ENCODE measurements at regions not wholly inside any gene's neighbourhood (a gene's known extent, or its start where the extent isn't known, plus 50 kb on each side); places are given as distances from the start of the nearest gene placed in this dataset.

GRCh38 chr21:27740084-27740483, 773.2 kb upstream of the ADAMTS5 start:
- no peak for DNase-seq (ENCODE audit: extremely low spot score in 2 of 2)
- TF ChIP-seq POLR2AphosphoS5 (IDR thresholded peaks at IDR 0.05; ENCODE audit: insufficient read depth in 1 of 2, low read depth in 1 of 2), result no peak
- TF ChIP-seq CTCF (IDR thresholded peaks at IDR 0.05), result no peak
- no peak for TF ChIP-seq POLR2A (IDR thresholded peaks at IDR 0.05)
- no peak overlapping the region for H3K4me3 ChIP-seq
- H3K36me3 ChIP-seq, result no peaks in the 10 kb centered on the region
- H3K4me1 ChIP-seq, result no peaks in the 10 kb centered on the region
- no peak overlapping the region for H3K27ac ChIP-seq
- H3K9me3 ChIP-seq, result no peaks in the 10 kb centered on the region
- no peaks in the 10 kb centered on the region for H3K27me3 ChIP-seq
- intact Hi-C loops (cut with DNase I), result no loop called here

- intact Hi-C loops (cut with DNase I), result no loop called here
- H3K4me3 ChIP-seq, result no peak overlapping the region
- no peaks in the 10 kb centered on the region for H3K36me3 ChIP-seq
- no peaks in the 10 kb centered on the region for H3K9me3 ChIP-seq
- no peaks in the 10 kb centered on the region for H3K4me1 ChIP-seq
- H3K27ac ChIP-seq, result no peak overlapping the region
- TF ChIP-seq CTCF (IDR thresholded peaks at IDR 0.05) (no peak), POLR2A (IDR thresholded peaks at IDR 0.05) (no peak), POLR2AphosphoS5 (IDR thresholded peaks at IDR 0.05; ENCODE audit: insufficient read depth in 1 of 2, low read depth in 1 of 2) (no peak)
- H3K27me3 ChIP-seq, result no peaks in the 10 kb centered on the region
- no peak for DNase-seq (ENCODE audit: extremely low spot score in 2 of 2)
These were observed 772.3 kb upstream of the ADAMTS5 start for GRCh38 chr21:27739187-27739586.

GRCh38 chr21:27735699-27736098, 768.8 kb upstream of the ADAMTS5 start:
- TF ChIP-seq CTCF (IDR thresholded peaks at IDR 0.05) (no peak), POLR2AphosphoS5 (IDR thresholded peaks at IDR 0.05; ENCODE audit: insufficient read depth in 1 of 2, low read depth in 1 of 2) (no peak), POLR2A (IDR thresholded peaks at IDR 0.05) (no peak)
- Histone ChIP-seq H3K4me1 (no peaks in the 10 kb centered on the region), H3K27ac (no peak overlapping the region), H3K4me3 (no peak overlapping the region), H3K9me3 (no peaks in the 10 kb centered on the region), H3K36me3 (no peaks in the 10 kb centered on the region), H3K27me3 (no peaks in the 10 kb centered on the region)
- DNase-seq (ENCODE audit: extremely low spot score in 2 of 2), result no peak
- intact Hi-C loops (cut with DNase I), result no loop called here

- DNase-seq (ENCODE audit: extremely low spot score in 2 of 2), result no peak
- no peaks in the 10 kb centered on the region for H3K36me3 ChIP-seq
- no peak overlapping the region for H3K27ac ChIP-seq
- intact Hi-C loops (cut with DNase I), result no loop called here
- no peaks in the 10 kb centered on the region for H3K27me3 ChIP-seq
- no peak overlapping the region for H3K4me3 ChIP-seq
- no peaks in the 10 kb centered on the region for H3K4me1 ChIP-seq
- TF ChIP-seq CTCF (IDR thresholded peaks at IDR 0.05) (no peak), POLR2AphosphoS5 (IDR thresholded peaks at IDR 0.05; ENCODE audit: insufficient read depth in 1 of 2, low read depth in 1 of 2) (no peak), POLR2A (IDR thresholded peaks at IDR 0.05) (no peak)
- no peaks in the 10 kb centered on the region for H3K9me3 ChIP-seq
These were observed 767.3 kb upstream of the ADAMTS5 start for GRCh38 chr21:27734146-27734545.

GRCh38 chr21:27725916-27726315, 759.0 kb upstream of the ADAMTS5 start:
- H3K36me3 ChIP-seq, result no peaks in the 10 kb centered on the region
- H3K4me1 ChIP-seq, result no peaks in the 10 kb centered on the region
- H3K9me3 ChIP-seq, result no peaks in the 10 kb centered on the region
- TF ChIP-seq POLR2AphosphoS5 (IDR thresholded peaks at IDR 0.05; ENCODE audit: insufficient read depth in 1 of 2, low read depth in 1 of 2) (no peak), POLR2A (IDR thresholded peaks at IDR 0.05) (no peak), CTCF (IDR thresholded peaks at IDR 0.05) (no peak)
- no peak for DNase-seq (ENCODE audit: extremely low spot score in 2 of 2)
- no peak overlapping the region for H3K4me3 ChIP-seq
- H3K27me3 ChIP-seq, result no peaks in the 10 kb centered on the region
- no peak overlapping the region for H3K27ac ChIP-seq
- intact Hi-C loops (cut with DNase I), result no loop called here

All from vagina (tissue), 2 donors.